ENCODE measurements at regions not wholly inside any gene's neighbourhood (a gene's known extent, or its start where the extent isn't known, plus 50 kb on each side); places are given as distances from the start of the nearest gene placed in this dataset.

DNA sequence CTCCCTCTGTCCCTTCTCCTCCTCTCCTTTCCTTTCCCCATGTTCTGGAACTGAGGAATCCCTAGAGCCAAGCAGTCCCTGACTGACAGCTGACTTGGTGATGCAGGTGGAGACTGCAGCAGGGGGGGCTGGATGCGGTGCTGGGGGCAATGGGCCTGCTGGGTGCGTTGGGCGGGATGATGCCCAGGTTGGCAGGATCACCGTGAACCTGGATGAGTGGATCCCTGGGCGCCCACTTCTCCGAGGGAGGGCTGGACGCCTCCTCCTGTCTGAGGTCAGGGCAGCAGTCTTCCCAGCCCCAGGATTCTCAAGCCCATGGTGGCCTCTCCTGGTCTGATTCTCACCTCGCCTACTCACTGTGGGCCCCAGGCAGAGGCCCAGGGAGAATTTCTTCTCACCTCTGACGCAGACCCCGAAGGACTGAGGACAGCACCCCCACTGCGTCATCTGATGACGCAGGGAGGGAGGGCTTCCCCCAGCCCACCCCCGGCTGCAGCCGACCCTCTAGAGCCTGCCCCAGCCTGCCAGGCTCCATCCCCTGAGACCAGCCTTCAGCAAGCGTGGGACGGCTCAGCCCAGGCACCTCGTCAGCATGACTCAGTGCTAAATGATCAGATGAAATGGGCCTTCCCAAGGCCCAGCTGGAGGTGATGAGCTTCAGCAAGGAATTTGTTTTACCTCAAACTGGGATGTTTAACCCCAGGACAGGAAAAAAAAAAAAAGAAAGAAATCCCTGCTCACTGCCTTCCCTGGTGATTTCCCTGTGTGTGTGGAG is 188.0 kb upstream of the TNRC6C start:
- H3K4me3 ChIP-seq (ENCODE audit: low read depth in 1 of 3, low read length in 3 of 3): no peak overlapping the region
- H3K27me3 ChIP-seq (ENCODE audit: control insufficient read depth in 4 of 4, insufficient read depth in 4 of 4, low read length in 3 of 4): no peaks in the 10 kb centered on the region
- H3K36me3 ChIP-seq (ENCODE audit: control insufficient read depth in 4 of 4, insufficient read depth in 3 of 4, low read depth in 1 of 4, low read length in 3 of 4): no peaks in the 10 kb centered on the region
- no peak for TF ChIP-seq HNF4A (conservative IDR thresholded peaks at IDR 0.05)
- TF ChIP-seq NR2F2 (IDR thresholded peaks at IDR 0.05): no peak
- TF ChIP-seq, protein P1, sequence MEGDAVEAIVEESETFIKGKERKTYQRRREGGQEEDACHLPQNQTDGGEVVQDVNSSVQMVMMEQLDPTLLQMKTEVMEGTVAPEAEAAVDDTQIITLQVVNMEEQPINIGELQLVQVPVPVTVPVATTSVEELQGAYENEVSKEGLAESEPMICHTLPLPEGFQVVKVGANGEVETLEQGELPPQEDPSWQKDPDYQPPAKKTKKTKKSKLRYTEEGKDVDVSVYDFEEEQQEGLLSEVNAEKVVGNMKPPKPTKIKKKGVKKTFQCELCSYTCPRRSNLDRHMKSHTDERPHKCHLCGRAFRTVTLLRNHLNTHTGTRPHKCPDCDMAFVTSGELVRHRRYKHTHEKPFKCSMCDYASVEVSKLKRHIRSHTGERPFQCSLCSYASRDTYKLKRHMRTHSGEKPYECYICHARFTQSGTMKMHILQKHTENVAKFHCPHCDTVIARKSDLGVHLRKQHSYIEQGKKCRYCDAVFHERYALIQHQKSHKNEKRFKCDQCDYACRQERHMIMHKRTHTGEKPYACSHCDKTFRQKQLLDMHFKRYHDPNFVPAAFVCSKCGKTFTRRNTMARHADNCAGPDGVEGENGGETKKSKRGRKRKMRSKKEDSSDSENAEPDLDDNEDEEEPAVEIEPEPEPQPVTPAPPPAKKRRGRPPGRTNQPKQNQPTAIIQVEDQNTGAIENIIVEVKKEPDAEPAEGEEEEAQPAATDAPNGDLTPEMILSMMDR (IDR thresholded peaks at IDR 0.05; ENCODE audit: low read depth, low read length, missing input control): no peak
- no peak for TF ChIP-seq RAD21 (IDR thresholded peaks at IDR 0.05)
- TF ChIP-seq, protein P2, sequence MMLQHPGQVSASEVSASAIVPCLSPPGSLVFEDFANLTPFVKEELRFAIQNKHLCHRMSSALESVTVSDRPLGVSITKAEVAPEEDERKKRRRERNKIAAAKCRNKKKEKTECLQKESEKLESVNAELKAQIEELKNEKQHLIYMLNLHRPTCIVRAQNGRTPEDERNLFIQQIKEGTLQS (IDR thresholded peaks at IDR 0.05): no peak
- TF ChIP-seq, protein P3, sequence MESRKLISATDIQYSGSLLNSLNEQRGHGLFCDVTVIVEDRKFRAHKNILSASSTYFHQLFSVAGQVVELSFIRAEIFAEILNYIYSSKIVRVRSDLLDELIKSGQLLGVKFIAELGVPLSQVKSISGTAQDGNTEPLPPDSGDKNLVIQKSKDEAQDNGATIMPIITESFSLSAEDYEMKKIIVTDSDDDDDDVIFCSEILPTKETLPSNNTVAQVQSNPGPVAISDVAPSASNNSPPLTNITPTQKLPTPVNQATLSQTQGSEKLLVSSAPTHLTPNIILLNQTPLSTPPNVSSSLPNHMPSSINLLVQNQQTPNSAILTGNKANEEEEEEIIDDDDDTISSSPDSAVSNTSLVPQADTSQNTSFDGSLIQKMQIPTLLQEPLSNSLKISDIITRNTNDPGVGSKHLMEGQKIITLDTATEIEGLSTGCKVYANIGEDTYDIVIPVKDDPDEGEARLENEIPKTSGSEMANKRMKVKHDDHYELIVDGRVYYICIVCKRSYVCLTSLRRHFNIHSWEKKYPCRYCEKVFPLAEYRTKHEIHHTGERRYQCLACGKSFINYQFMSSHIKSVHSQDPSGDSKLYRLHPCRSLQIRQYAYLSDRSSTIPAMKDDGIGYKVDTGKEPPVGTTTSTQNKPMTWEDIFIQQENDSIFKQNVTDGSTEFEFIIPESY (IDR thresholded peaks at IDR 0.05): no peak
- TF ChIP-seq EGR1 (IDR thresholded peaks at IDR 0.05; ENCODE audit: low read depth in 2 of 2): no peak
- TF ChIP-seq, protein P4, sequence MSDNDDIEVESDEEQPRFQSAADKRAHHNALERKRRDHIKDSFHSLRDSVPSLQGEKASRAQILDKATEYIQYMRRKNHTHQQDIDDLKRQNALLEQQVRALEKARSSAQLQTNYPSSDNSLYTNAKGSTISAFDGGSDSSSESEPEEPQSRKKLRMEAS (IDR thresholded peaks at IDR 0.05): no peak
- no peak for TF ChIP-seq FOXA1 (IDR thresholded peaks at IDR 0.05)
- no peak for TF ChIP-seq HNF4G (IDR thresholded peaks at IDR 0.05)
- DNase-seq (ENCODE audit: low spot score): no peak
- 75% methylated on average over 17 of the region's 17 CpGs for WGBS
- no peaks in the 10 kb centered on the region for H3K4me1 ChIP-seq (ENCODE audit: control insufficient read depth in 4 of 4, insufficient read depth in 4 of 4, low read length in 3 of 4)
- no peak overlapping the region for H3K27ac ChIP-seq (ENCODE audit: low read depth in 1 of 2, low read length in 2 of 2)
- no peaks in the 10 kb centered on the region for H3K9me3 ChIP-seq (ENCODE audit: control insufficient read depth in 4 of 4, low read length in 3 of 4)
- H3K9ac ChIP-seq (ENCODE audit: low read depth in 1 of 2, low read length in 2 of 2): no peak overlapping the region

DNA sequence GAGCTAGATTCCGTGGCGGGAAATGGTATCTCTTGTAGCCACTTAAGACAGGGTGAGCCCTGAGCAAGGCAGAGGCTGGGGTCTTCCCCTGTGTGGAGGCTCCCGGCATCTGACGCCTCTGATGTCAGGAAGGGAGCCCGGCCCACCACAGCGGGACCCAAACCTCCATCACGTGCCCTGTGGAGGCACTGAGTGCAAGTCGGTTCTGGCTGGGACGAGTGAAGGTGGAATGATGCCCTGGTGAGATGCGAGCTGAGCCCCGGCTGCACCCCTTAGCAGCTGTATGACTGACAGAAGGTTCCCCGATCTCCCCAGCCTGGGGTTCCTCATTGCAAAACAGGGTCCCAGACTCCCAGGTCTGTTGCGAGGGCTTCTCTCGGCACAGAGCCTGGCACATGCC is 187.4 kb upstream of the TNRC6C start:
- Histone ChIP-seq H3K27ac (ENCODE audit: low read depth in 1 of 2, low read length in 2 of 2) (no peak overlapping the region), H3K9ac (ENCODE audit: low read depth in 1 of 2, low read length in 2 of 2) (no peak overlapping the region), H3K9me3 (ENCODE audit: control insufficient read depth in 4 of 4, low read length in 3 of 4) (no peaks in the 10 kb centered on the region), H3K4me3 (ENCODE audit: low read depth in 1 of 3, low read length in 3 of 3) (no peak overlapping the region), H3K27me3 (ENCODE audit: control insufficient read depth in 4 of 4, insufficient read depth in 4 of 4, low read length in 3 of 4) (no peaks in the 10 kb centered on the region), H3K36me3 (ENCODE audit: control insufficient read depth in 4 of 4, insufficient read depth in 3 of 4, low read depth in 1 of 4, low read length in 3 of 4) (no peaks in the 10 kb centered on the region), H3K4me1 (ENCODE audit: control insufficient read depth in 4 of 4, insufficient read depth in 4 of 4, low read length in 3 of 4) (no peaks in the 10 kb centered on the region)
- TF ChIP-seq GABPA (IDR thresholded peaks at IDR 0.05 in 1 of 2, conservative IDR thresholded peaks at IDR 0.05 in 1 of 2) (no peak), TAF1 (conservative IDR thresholded peaks at IDR 0.05) (no peak), FOXA2 (IDR thresholded peaks at IDR 0.05) (no peak)
- 84% methylated on average over 14 of the region's 14 CpGs for WGBS
- DNase-seq (ENCODE audit: low spot score): no peak

DNA sequence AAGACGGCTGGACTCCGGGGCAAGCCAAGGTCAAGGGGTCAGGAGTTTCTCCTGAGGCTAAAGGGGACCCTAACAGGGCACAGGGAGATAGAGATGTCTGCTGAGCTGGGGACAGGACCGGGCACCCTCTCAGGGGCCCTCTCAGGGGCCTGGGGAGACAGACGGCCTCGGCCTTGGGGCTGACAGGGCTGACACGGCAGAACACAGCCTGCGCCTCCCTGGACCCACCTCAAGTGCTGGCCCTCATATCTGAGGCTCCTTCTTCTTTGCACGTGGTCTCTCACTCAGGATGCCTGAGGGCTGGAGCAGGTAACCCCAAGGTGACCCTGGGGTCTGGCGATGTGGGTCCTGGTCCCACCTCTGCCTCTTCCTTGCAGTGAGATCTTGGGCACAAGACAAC is 186.9 kb upstream of the TNRC6C start:
- Histone ChIP-seq H3K4me1 (ENCODE audit: control insufficient read depth in 4 of 4, insufficient read depth in 4 of 4, low read length in 3 of 4) (no peaks in the 10 kb centered on the region), H3K9ac (ENCODE audit: low read depth in 1 of 2, low read length in 2 of 2) (no peak overlapping the region), H3K27ac (ENCODE audit: low read depth in 1 of 2, low read length in 2 of 2) (no peak overlapping the region), H3K4me3 (ENCODE audit: low read depth in 1 of 3, low read length in 3 of 3) (no peak overlapping the region), H3K9me3 (ENCODE audit: control insufficient read depth in 4 of 4, low read length in 3 of 4) (no peaks in the 10 kb centered on the region), H3K36me3 (ENCODE audit: control insufficient read depth in 4 of 4, insufficient read depth in 3 of 4, low read depth in 1 of 4, low read length in 3 of 4) (no peaks in the 10 kb centered on the region), H3K27me3 (ENCODE audit: control insufficient read depth in 4 of 4, insufficient read depth in 4 of 4, low read length in 3 of 4) (no peaks in the 10 kb centered on the region)
- TF ChIP-seq FOXA1 (IDR thresholded peaks at IDR 0.05) (no peak), FOXA2 (IDR thresholded peaks at IDR 0.05) (no peak), HNF4A (conservative IDR thresholded peaks at IDR 0.05) (no peak), YY1 (IDR thresholded peaks at IDR 0.05) (no peak)
- TF ChIP-seq, protein P5, sequence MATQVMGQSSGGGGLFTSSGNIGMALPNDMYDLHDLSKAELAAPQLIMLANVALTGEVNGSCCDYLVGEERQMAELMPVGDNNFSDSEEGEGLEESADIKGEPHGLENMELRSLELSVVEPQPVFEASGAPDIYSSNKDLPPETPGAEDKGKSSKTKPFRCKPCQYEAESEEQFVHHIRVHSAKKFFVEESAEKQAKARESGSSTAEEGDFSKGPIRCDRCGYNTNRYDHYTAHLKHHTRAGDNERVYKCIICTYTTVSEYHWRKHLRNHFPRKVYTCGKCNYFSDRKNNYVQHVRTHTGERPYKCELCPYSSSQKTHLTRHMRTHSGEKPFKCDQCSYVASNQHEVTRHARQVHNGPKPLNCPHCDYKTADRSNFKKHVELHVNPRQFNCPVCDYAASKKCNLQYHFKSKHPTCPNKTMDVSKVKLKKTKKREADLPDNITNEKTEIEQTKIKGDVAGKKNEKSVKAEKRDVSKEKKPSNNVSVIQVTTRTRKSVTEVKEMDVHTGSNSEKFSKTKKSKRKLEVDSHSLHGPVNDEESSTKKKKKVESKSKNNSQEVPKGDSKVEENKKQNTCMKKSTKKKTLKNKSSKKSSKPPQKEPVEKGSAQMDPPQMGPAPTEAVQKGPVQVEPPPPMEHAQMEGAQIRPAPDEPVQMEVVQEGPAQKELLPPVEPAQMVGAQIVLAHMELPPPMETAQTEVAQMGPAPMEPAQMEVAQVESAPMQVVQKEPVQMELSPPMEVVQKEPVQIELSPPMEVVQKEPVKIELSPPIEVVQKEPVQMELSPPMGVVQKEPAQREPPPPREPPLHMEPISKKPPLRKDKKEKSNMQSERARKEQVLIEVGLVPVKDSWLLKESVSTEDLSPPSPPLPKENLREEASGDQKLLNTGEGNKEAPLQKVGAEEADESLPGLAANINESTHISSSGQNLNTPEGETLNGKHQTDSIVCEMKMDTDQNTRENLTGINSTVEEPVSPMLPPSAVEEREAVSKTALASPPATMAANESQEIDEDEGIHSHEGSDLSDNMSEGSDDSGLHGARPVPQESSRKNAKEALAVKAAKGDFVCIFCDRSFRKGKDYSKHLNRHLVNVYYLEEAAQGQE (IDR thresholded peaks at IDR 0.05): no peak
- WGBS: 78% methylated on average over 9 of the region's 9 CpGs
- no peak for DNase-seq (ENCODE audit: low spot score)

All from liver (tissue), 8 donors.